ENCODE measurements at regions not wholly inside any gene's neighbourhood (a gene's known extent, or its start where the extent isn't known, plus 50 kb on each side); places are given as distances from the start of the nearest gene placed in this dataset.
A peak's percentile ranks its signal among the peaks of the same experiment; 100 is the strongest.
"Not testable (repeated sequence)": the region's sequence is repeated elsewhere in the genome, so short reads cannot be mapped to it uniquely, and the experiment has no call there.

GRCh38 chr21:9013502-9014242, 1507.7 kb upstream of the TPTE start:
- not testable (repeated sequence) for H4K20me1 ChIP-seq; H3K27ac ChIP-seq; H3K27me3 ChIP-seq; H3K4me1 ChIP-seq; H3K9ac ChIP-seq; H3K4me3 ChIP-seq; H3K9me3 ChIP-seq (replicated peaks in 1 of 11); H3K4me2 ChIP-seq; H3K36me3 ChIP-seq
- peak in 3 of 11 experiments; percentile 15 to 56 (median 47); a peak in 2 of 22 replicates for TF ChIP-seq Cebpa-rat (IDR thresholded peaks at IDR 0.05)

GRCh38 chr21:9014243-9014734, 1507.1 kb upstream of the TPTE start:
- H4K20me1 ChIP-seq; H3K4me1 ChIP-seq; H3K4me3 ChIP-seq; H3K9ac ChIP-seq; H3K4me2 ChIP-seq; H3K27ac ChIP-seq; H3K9me3 ChIP-seq (replicated peaks in 1 of 11); H3K27me3 ChIP-seq; H3K36me3 ChIP-seq: not testable (repeated sequence)

GRCh38 chr21:9015483-9016197, 1505.7 kb upstream of the TPTE start:
- not testable (repeated sequence) for H3K9ac ChIP-seq; H3K4me3 ChIP-seq; H3K27me3 ChIP-seq; H3K27ac ChIP-seq; H3K4me1 ChIP-seq; H3K4me2 ChIP-seq; H3K9me3 ChIP-seq (replicated peaks in 1 of 11); H4K20me1 ChIP-seq; H3K36me3 ChIP-seq

GRCh38 chr21:9017206-9017605, 1504.2 kb upstream of the TPTE start:
- not testable (repeated sequence) for H3K9me3 ChIP-seq (replicated peaks in 1 of 11); H3K9ac ChIP-seq; H4K20me1 ChIP-seq; H3K27ac ChIP-seq; H3K4me1 ChIP-seq; H3K27me3 ChIP-seq; H3K4me2 ChIP-seq; H3K36me3 ChIP-seq; H3K4me3 ChIP-seq

GRCh38 chr21:9018731-9019253, 1502.6 kb upstream of the TPTE start:
- not testable (repeated sequence) for H3K36me3 ChIP-seq; H3K27me3 ChIP-seq; H3K4me3 ChIP-seq; H4K20me1 ChIP-seq; H3K4me2 ChIP-seq; H3K9ac ChIP-seq; H3K9me3 ChIP-seq (replicated peaks in 1 of 11); H3K4me1 ChIP-seq; H3K27ac ChIP-seq

GRCh38 chr21:9024006-9024767, 1497.2 kb upstream of the TPTE start:
- not testable (repeated sequence) for H3K27me3 ChIP-seq; H3K4me2 ChIP-seq; H3K36me3 ChIP-seq; H3K4me3 ChIP-seq; H3K9ac ChIP-seq; H3K9me3 ChIP-seq (replicated peaks in 1 of 11); H3K4me1 ChIP-seq; H3K27ac ChIP-seq; H4K20me1 ChIP-seq

- not testable (repeated sequence) for H3K9ac ChIP-seq, H3K4me2 ChIP-seq, H3K36me3 ChIP-seq, H3K4me1 ChIP-seq, H3K4me3 ChIP-seq, H3K27me3 ChIP-seq, H3K27ac ChIP-seq, H4K20me1 ChIP-seq
- peaks cover 0 to 11% (median 8%) of the 10 kb centered on the region in 11 experiments; a peak in 9 of 22 replicates for H3K9me3 ChIP-seq (replicated peaks in 1 of 11)
Observed at GRCh38 chr21:9026729-9027416, 1494.5 kb upstream of the TPTE start.

GRCh38 chr21:9027417-9027800, 1494.0 kb upstream of the TPTE start:
- not testable (repeated sequence) for H4K20me1 ChIP-seq, H3K4me1 ChIP-seq, H3K36me3 ChIP-seq, H3K9ac ChIP-seq, H3K4me3 ChIP-seq, H3K27ac ChIP-seq, H3K4me2 ChIP-seq, H3K27me3 ChIP-seq
- H3K9me3 ChIP-seq (replicated peaks in 1 of 11) = peaks cover 0 to 13% (median 8%) of the 10 kb centered on the region in 11 experiments; a peak in 9 of 22 replicates

GRCh38 chr21:9028624-9029431, 1492.6 kb upstream of the TPTE start:
- not testable (repeated sequence) for H3K4me1 ChIP-seq, H4K20me1 ChIP-seq, H3K4me3 ChIP-seq, H3K4me2 ChIP-seq, H3K27ac ChIP-seq, H3K9ac ChIP-seq, H3K27me3 ChIP-seq, H3K36me3 ChIP-seq
- peaks cover 0 to 13% (median 8%) of the 10 kb centered on the region in 11 experiments; a peak in 9 of 22 replicates for H3K9me3 ChIP-seq (replicated peaks in 1 of 11)

- H3K27me3 ChIP-seq, H3K36me3 ChIP-seq, H3K4me2 ChIP-seq, H4K20me1 ChIP-seq, H3K4me1 ChIP-seq, H3K4me3 ChIP-seq, H3K9ac ChIP-seq, H3K27ac ChIP-seq: not testable (repeated sequence)
- H3K9me3 ChIP-seq (replicated peaks in 1 of 11) = peaks cover 0 to 19% (median 10%) of the 10 kb centered on the region in 11 experiments; a peak in 11 of 22 replicates
Observed at GRCh38 chr21:9030141-9030665, 1491.2 kb upstream of the TPTE start.

GRCh38 chr21:9031482-9032374, 1489.7 kb upstream of the TPTE start:
- not testable (repeated sequence) for H3K27me3 ChIP-seq, H3K4me1 ChIP-seq, H3K4me3 ChIP-seq, H3K27ac ChIP-seq, H4K20me1 ChIP-seq, H3K9ac ChIP-seq, H3K36me3 ChIP-seq, H3K4me2 ChIP-seq
- H3K9me3 ChIP-seq (replicated peaks in 1 of 11) = peaks cover 0 to 29% (median 12%) of the 10 kb centered on the region in 11 experiments; a peak in 14 of 22 replicates

All from BLaER1 treated with 17β-estradiol and CSF1 and Interleukin-3, amounts not matched to agents 10 nM and 100 nM (cell line).